ENCODE measurements at regions not wholly inside any gene's neighbourhood (a gene's known extent, or its start where the extent isn't known, plus 50 kb on each side); places are given as distances from the start of the nearest gene placed in this dataset.

GRCh38 chr1:60298290-60298689 is 224.7 kb upstream of the C1orf87 start:
- intact Hi-C loops (cut with DNase I): no loop called here
- H3K36me3 ChIP-seq: no peaks in the 10 kb centered on the region
- H3K4me1 ChIP-seq: no peaks in the 10 kb centered on the region
- H3K4me3 ChIP-seq (replicated peaks in 1 of 3): no peak overlapping the region
- WGBS, 2 donors: 87 to 89% methylated on average over 3 of the region's 3 CpGs
- TF ChIP-seq POLR2A (IDR thresholded peaks at IDR 0.05): no peak
- no peak for TF ChIP-seq CTCF (IDR thresholded peaks at IDR 0.05)
- H3K27me3 ChIP-seq: no peaks in the 10 kb centered on the region
- no peak overlapping the region for H3K27ac ChIP-seq
- H3K9me3 ChIP-seq: no peaks in the 10 kb centered on the region
- DNase-seq: no peak

GRCh38 chr1:60296794-60297193 is 223.2 kb upstream of the C1orf87 start:
- Histone ChIP-seq H3K9me3 (no peaks in the 10 kb centered on the region), H3K27ac (no peak overlapping the region), H3K36me3 (no peaks in the 10 kb centered on the region), H3K27me3 (no peaks in the 10 kb centered on the region), H3K4me3 (replicated peaks in 1 of 3) (no peak overlapping the region), H3K4me1 (no peaks in the 10 kb centered on the region)
- intact Hi-C loops (cut with DNase I): no loop called here
- WGBS, 2 donors: 73 to 74% methylated on average over 2 of the region's 2 CpGs
- TF ChIP-seq CTCF (IDR thresholded peaks at IDR 0.05) (no peak), POLR2A (IDR thresholded peaks at IDR 0.05) (no peak)
- DNase-seq: no peak

GRCh38 chr1:60292140-60292539 is 218.6 kb upstream of the C1orf87 start:
- Histone ChIP-seq H3K36me3 (no peaks in the 10 kb centered on the region), H3K4me1 (no peaks in the 10 kb centered on the region), H3K4me3 (replicated peaks in 1 of 3) (no peak overlapping the region), H3K27me3 (no peaks in the 10 kb centered on the region), H3K27ac (no peak overlapping the region), H3K9me3 (no peaks in the 10 kb centered on the region)
- TF ChIP-seq POLR2A (IDR thresholded peaks at IDR 0.05) (no peak), CTCF (IDR thresholded peaks at IDR 0.05) (no peak)
- 49 to 92% methylated on average over 1 of the region's 1 CpG for WGBS, 2 donors
- intact Hi-C loops (cut with DNase I): no loop called here
- DNase-seq: no peak

GRCh38 chr1:60290393-60290792 is 216.8 kb upstream of the C1orf87 start:
- DNase-seq: no peak
- H3K4me3 ChIP-seq (replicated peaks in 1 of 3): no peak overlapping the region
- H3K27me3 ChIP-seq: no peaks in the 10 kb centered on the region
- H3K9me3 ChIP-seq: no peaks in the 10 kb centered on the region
- no peaks in the 10 kb centered on the region for H3K4me1 ChIP-seq
- H3K36me3 ChIP-seq: no peaks in the 10 kb centered on the region
- H3K27ac ChIP-seq: no peak overlapping the region
- TF ChIP-seq CTCF (IDR thresholded peaks at IDR 0.05): no peak
- no peak for TF ChIP-seq POLR2A (IDR thresholded peaks at IDR 0.05)
- intact Hi-C loops (cut with DNase I): no loop called here
- 92 to 94% methylated on average over 6 of the region's 6 CpGs for WGBS, 2 donors

- H3K27ac ChIP-seq: no peak overlapping the region
- no peak overlapping the region for H3K4me3 ChIP-seq (replicated peaks in 1 of 3)
- no peaks in the 10 kb centered on the region for H3K27me3 ChIP-seq
- 86 to 89% methylated on average over 1 of the region's 1 CpG for WGBS, 2 donors
- no peaks in the 10 kb centered on the region for H3K9me3 ChIP-seq
- no peaks in the 10 kb centered on the region for H3K36me3 ChIP-seq
- TF ChIP-seq CTCF (IDR thresholded peaks at IDR 0.05): no peak
- no peak for TF ChIP-seq POLR2A (IDR thresholded peaks at IDR 0.05)
- intact Hi-C loops (cut with DNase I): loop anchor here (10.0 kb wide), 1 partner anchor 477 kb away; no protein-coding TSS in a partner anchor
- no peak for DNase-seq
- peaks cover 10% of the 10 kb centered on the region in 2 donors for H3K4me1 ChIP-seq
Measured at GRCh38 chr1:60287536-60287935, 214.0 kb upstream of the C1orf87 start.

Data from thyroid gland (tissue), 4 donors.